OCI-LY1 (cell line): ENCODE measurements at regions not wholly inside any gene's neighbourhood (a gene's known extent, or its start where the extent isn't known, plus 50 kb on each side); places are given as distances from the start of the nearest gene placed in this dataset.

Experiments
- H2AFZ ChIP-seq: fragments of 200-600 bp; sonication (generic), shearing (Covaris generic); 2 replicates; pipeline ENCODE4 v1.6.0; 2014; ENCODE audit warnings: antibody characterized with exemption, mild to moderate bottlenecking, low read length
- H3F3A ChIP-seq: fragments of 200-600 bp; sonication (generic), shearing (Covaris generic); 2 replicates; pipeline ENCODE4 v1.6.0; 2014; ENCODE audit warnings: mild to moderate bottlenecking, antibody characterized with exemption, low read length, moderate library complexity; ENCODE audit not compliant: insufficient read depth
- H3K27ac ChIP-seq: fragments of 200-600 bp; sonication (generic); 2 replicates; pipeline ENCODE4 v1.5.1; 2014; ENCODE audit warnings: low read length, mixed run types, mild to moderate bottlenecking, low read depth; ENCODE audit not compliant: poor library complexity, severe bottlenecking
- H3K27me3 ChIP-seq: fragments of 200-600 bp; sonication (generic); 2 replicates; pipeline ENCODE4 v1.6.0; 2014; ENCODE audit warnings: antibody characterized with exemption, mild to moderate bottlenecking, low read length, moderate library complexity; ENCODE audit not compliant: insufficient read depth
- H3K36me3 ChIP-seq: fragments of 200-600 bp; sonication (generic); 2 replicates; pipeline ENCODE4 v1.6.1; 2014; ENCODE audit warnings: mild to moderate bottlenecking, antibody characterized with exemption, low read length, moderate library complexity, mixed read lengths; ENCODE audit not compliant: insufficient read depth
- H3K4me1 ChIP-seq: fragments of 200-600 bp; sonication (generic); 2 replicates; pipeline ENCODE4 v1.5.1; 2014; ENCODE audit warnings: mild to moderate bottlenecking, low read length, moderate library complexity; ENCODE audit not compliant: insufficient read depth, severe bottlenecking
- H3K4me2 ChIP-seq: fragments of 200-600 bp; sonication (generic), shearing (Covaris generic); 2 replicates; pipeline ENCODE4 v1.6.1; 2014; ENCODE audit warnings: low read length
- H3K4me3 ChIP-seq: fragments of 200-600 bp; sonication (generic); 2 replicates; pipeline ENCODE4 v1.5.1; 2014; ENCODE audit warnings: low read length, low read depth, mild to moderate bottlenecking, mixed read lengths; ENCODE audit not compliant: poor library complexity, severe bottlenecking
- H3K79me2 ChIP-seq: fragments of 200-600 bp; shearing (Covaris generic); 2 replicates; pipeline ENCODE4 v1.6.1; 2016; ENCODE audit warnings: mixed run types, low read length, mixed read lengths; ENCODE audit not compliant: insufficient read depth
- H3K9ac ChIP-seq: fragments of 200-600 bp; sonication (generic), shearing (Covaris generic); 2 replicates; pipeline ENCODE4 v1.6.1; 2014; ENCODE audit warnings: mild to moderate bottlenecking, low read length, mixed read lengths
- H3K9me2 ChIP-seq: fragments of 200-600 bp; sonication (generic), shearing (Covaris generic); 2 replicates; pipeline ENCODE4 v1.6.1; 2014; ENCODE audit warnings: low read depth, mild to moderate bottlenecking, low read length, mixed read lengths
- H3K9me3 ChIP-seq: fragments of 200-600 bp; shearing (Covaris generic); 2 replicates; pipeline ENCODE4 v1.6.1; 2014; ENCODE audit warnings: low read length, mixed read lengths
- H4K20me1 ChIP-seq: fragments of 200-600 bp; sonication (generic), shearing (Covaris generic); 2 replicates; pipeline ENCODE4 v1.6.0; 2016; ENCODE audit warnings: mild to moderate bottlenecking, low read length; ENCODE audit not compliant: insufficient read depth
- CTCF ChIP-seq: fragments of 200-600 bp; sonication (generic), shearing (Covaris generic); IDR thresholded peaks from 2 replicates; pipeline ENCODE4 v1.5.1; 2017; ENCODE audit warnings: mild to moderate bottlenecking, antibody characterized with exemption, low read length, moderate library complexity, mixed read lengths
- EZH2 ChIP-seq: fragments of 200-600 bp; sonication (generic), shearing (Covaris generic); IDR thresholded peaks from 2 replicates; pipeline ENCODE4 v1.8.0; 2017; ENCODE audit warnings: borderline replicate concordance, mixed run types, mild to moderate bottlenecking, antibody characterized with exemption, low read length, moderate library complexity, mixed read lengths

GRCh38 chr13:58721273-58721672 is 1089.7 kb downstream of the PCDH17 start:
- Histone ChIP-seq H3K4me3 (no peak overlapping the region), H3K36me3 (no peaks in the 10 kb centered on the region), H3K79me2 (no peaks in the 10 kb centered on the region), H3K27me3 (no peaks in the 10 kb centered on the region), H3K27ac (no peak overlapping the region), H4K20me1 (no peaks in the 10 kb centered on the region), H3K9me3 (no peaks in the 10 kb centered on the region), H3F3A (no peaks in the 10 kb centered on the region), H3K4me2 (no peak overlapping the region), H3K9ac (no peak overlapping the region), H3K9me2 (no peaks in the 10 kb centered on the region), H3K4me1 (no peaks in the 10 kb centered on the region), H2AFZ (no peak overlapping the region)
- no peak for TF ChIP-seq EZH2
- TF ChIP-seq CTCF: no peak

GRCh38 chr13:58728126-58728525 is 1096.6 kb downstream of the PCDH17 start:
- H3K27me3 ChIP-seq: no peaks in the 10 kb centered on the region
- H3K9me2 ChIP-seq: no peaks in the 10 kb centered on the region
- H3K4me2 ChIP-seq: no peak overlapping the region
- H3K36me3 ChIP-seq: no peaks in the 10 kb centered on the region
- H3K4me1 ChIP-seq: no peaks in the 10 kb centered on the region
- no peaks in the 10 kb centered on the region for H3K79me2 ChIP-seq
- no peak overlapping the region for H3K4me3 ChIP-seq
- H2AFZ ChIP-seq: no peak overlapping the region
- H3F3A ChIP-seq: no peaks in the 10 kb centered on the region
- no peaks in the 10 kb centered on the region for H3K9me3 ChIP-seq
- H4K20me1 ChIP-seq: no peaks in the 10 kb centered on the region
- H3K27ac ChIP-seq: no peak overlapping the region
- TF ChIP-seq EZH2 (no peak), CTCF (no peak)
- H3K9ac ChIP-seq: no peak overlapping the region

GRCh38 chr13:58729361-58729760 is 1097.8 kb downstream of the PCDH17 start:
- no peak overlapping the region for H3K4me3 ChIP-seq
- no peaks in the 10 kb centered on the region for H3K9me3 ChIP-seq
- no peaks in the 10 kb centered on the region for H3K4me1 ChIP-seq
- no peak overlapping the region for H3K4me2 ChIP-seq
- no peaks in the 10 kb centered on the region for H3K36me3 ChIP-seq
- H2AFZ ChIP-seq: no peak overlapping the region
- no peak overlapping the region for H3K27ac ChIP-seq
- H3F3A ChIP-seq: no peaks in the 10 kb centered on the region
- no peak overlapping the region for H3K9ac ChIP-seq
- TF ChIP-seq CTCF (no peak), EZH2 (no peak)
- no peaks in the 10 kb centered on the region for H3K79me2 ChIP-seq
- H4K20me1 ChIP-seq: no peaks in the 10 kb centered on the region
- H3K9me2 ChIP-seq: no peaks in the 10 kb centered on the region
- H3K27me3 ChIP-seq: no peaks in the 10 kb centered on the region
